ELF-1 (cell line): ENCODE measurements at regions not wholly inside any gene's neighbourhood (a gene's known extent, or its start where the extent isn't known, plus 50 kb on each side); places are given as distances from the start of the nearest gene placed in this dataset.
"Not testable (repeated sequence)": the region's sequence is repeated elsewhere in the genome, so short reads cannot be mapped to it uniquely, and the experiment has no call there.

ENCODE experiments used
- DNase-seq: peaks from one replicate; pipeline ENCODE4 v3.0.0-alpha.2; 2016; ENCODE audit warnings: low read depth, low spot score

DNA sequence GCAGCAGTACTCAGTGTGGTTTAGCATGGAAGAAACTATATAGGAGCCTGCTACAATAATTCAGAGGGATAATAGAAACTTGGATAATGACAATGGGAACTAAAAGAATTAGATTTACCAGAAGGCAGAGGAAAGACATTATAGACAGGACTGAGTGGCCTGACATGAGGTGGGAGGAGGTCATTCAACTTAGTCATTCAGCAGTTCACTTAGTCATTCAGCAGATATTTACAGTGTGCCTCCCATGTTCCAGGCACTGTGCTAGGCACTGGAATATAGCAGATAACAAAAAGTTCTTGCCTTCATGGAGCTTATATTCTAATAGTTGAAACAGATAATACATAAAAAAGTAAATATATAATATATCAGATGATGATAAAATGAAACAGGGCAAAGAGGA, 110.9 kb upstream of the IKBKE start:
- not testable (repeated sequence) for DNase-seq

DNA sequence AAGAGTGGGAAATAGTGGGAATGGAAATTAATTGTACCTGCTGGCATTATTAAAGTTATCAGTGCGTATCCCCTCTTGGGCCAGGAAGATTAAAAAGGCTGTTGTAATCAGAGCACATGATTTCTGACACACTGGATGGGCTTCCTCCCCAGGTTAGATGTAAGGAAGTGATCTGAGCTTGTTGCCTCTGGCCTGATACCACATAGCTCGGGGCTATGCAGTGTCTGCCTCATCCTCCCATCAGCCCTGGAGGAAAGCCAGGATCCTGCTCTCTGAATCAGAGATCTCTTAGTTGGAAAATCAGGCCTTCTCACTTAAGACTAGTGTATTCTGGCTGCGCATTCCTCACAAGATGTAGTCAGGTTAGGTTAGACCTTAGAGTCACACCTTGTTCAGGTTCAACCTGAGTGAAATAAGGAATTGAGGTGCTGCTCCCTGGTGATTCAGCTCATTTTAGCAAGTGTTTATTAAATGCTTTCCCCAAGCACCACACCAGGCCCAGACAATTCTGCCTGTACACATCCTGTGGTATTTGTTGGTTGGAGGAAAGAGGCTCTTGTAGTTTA, 108.2 kb upstream of the IKBKE start:
- not testable (repeated sequence) for DNase-seq

DNA sequence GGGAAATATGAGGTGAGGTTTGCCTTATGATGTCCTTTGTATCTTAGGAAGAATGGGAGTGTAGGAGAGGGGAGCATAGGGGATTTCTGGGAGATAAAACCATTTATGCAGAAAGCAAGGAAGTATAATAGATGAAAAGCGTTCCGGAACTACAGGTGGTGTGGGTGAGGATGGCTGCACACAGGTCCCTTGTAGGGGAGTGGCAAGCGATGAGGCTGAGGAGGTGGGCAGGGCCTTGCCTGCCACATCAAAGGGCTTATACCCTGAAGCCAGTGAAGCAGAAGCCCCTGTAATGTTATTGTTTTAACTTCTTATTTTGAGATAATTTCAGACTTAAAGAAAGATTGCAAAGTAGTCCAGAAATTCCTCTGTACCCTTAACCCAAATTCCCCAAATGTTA, 107.3 kb upstream of the IKBKE start:
- DNase-seq, result not testable (repeated sequence)

DNA sequence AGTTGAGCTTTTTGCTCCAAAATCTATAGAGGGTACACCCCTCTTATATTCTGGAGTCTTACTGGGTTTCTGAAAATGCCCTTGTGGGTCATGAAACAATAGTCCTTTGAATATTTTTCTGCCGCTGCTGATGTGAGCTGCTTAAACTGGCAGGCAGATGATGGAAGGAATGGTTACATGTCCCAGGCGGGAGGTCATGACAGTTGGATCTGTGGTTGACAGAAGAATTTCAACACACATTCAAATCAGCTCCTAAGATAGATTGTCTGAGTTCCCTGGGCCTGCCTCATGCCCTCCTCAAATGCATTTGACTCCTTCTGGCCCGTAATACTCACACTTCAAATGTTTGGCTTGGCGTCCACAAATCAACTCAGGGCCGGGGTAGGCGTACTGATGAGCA, 105.0 kb upstream of the IKBKE start:
- DNase-seq, result not testable (repeated sequence)

DNA sequence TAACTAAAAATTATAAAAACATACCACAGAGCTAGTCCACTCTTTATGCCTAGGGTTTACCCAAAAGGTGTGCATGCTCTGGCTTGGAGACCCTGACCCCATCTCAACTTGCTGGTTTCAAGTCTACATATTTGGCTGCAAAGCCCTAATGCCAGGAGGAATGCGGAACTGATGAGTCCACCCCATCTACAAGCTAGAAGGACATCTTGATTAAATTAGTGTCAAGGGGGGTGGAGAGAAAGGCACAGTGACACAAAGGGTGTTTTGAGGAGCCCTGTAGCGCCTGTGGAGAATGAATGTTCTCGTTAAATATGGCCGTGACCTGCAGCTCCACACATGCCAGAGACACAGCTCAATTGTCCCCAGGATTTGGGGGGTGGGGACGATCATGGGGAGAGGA, 104.1 kb upstream of the IKBKE start:
- DNase-seq, result peak; percentile 10

DNA sequence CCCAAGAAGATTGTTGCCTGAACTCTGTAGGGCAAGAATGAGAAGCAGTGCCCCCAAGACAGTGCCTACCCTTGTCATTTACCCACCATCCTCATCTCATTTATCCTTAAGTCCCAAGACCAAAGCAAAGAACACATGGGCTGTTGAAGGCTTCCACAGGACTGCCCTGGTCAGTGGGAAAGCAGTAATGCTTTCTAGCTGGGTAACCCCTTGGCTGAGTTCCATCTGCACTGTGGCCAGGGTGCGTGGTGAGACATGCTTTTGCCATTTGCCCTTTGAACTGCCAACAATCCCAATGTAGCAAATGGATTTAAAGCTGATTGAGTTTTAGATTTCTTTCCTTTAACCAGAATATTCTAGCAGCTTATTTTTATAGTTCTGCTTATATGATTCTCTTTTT, 103.5 kb upstream of the IKBKE start:
- not testable (repeated sequence) for DNase-seq

DNA sequence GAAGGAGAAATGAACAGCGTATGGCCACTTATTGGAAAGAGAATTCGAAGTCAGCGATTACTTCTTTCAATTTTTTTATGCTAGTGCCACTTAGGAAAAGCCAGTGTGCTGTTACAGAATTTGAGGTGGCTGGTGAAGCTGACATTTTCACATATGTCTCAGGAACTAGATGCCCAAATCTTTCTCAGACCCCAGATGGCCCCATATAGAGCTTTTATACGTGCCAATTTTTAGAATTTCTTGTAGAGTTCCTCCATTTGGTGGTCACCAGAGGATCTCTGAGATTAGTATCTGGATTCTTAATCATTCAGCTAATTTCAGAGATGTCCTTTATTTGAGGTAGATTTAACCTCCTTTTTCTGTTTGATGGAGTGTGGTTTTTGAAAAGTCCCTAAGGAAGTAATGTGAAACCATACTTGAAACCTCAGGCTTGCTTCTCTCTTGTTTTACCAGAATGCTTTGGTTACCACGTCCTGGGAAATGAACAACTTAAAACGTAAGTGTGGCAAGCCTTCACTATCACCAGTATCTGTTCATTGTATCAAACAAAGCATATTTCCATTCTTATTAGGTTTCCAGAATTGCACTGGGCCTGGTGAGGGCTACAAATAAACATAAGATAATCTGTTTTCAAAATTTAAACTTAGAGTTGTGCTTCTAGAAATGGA, 102.2 kb upstream of the IKBKE start:
- not testable (repeated sequence) for DNase-seq

DNA sequence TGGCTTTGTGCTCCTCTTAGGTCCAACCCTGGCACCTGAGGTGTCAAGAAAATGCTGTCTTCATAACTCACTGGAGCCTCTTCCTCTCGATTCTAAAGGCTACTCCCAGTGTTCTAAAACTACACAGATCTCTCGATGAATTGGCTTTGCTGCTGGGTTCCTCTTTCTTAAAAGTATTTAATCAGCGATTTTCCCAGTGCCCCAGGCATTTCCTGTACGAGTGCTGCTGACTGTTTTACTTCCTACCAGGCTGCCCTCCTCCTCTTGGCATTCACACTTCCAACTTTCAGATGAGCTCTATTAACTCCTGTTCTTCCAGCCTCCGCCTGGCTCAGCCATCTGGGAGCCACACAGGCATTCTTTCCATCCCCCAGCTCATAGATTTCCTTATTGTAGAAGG, 95.6 kb upstream of the IKBKE start:
- DNase-seq, result not testable (repeated sequence)

DNA sequence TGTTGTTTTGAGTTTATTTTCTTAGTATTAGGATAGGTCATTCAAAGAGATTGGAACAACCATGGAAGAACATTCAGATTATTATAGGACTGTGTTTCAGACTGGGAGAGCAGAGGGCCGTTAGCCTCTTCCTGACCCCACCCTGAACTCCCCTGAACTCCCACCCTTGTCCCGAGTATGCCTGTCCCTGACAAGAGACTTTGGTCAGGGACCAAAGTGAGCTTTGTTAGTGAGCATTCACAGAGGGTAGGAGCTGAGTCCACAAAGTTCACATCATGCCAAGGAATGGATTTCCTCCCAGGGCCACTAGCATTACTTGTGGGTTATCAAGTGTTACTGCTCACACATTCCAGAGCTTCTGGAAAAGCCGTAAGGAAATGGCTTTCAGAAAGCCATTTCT, 94.7 kb upstream of the IKBKE start:
- not testable (repeated sequence) for DNase-seq

DNA sequence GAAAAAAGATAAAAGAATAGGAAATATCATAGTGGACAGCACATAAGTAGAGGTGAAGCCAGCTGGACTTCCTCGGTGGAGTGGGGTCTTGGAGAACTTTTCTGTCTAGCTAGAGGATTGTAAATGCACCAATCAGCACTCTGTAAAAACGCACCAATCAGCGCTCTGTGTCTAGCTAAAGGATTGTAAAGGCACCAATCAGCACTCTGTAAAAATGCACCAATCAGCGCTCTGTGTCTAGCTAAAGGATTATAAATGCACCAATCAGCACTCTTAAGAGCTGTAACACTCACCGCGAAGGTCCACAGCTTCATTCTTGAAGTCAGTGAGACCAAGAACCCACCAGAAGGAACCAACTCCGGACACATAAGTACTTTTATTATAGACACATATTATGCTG, 91.8 kb upstream of the IKBKE start:
- DNase-seq, result not testable (repeated sequence)

DNA sequence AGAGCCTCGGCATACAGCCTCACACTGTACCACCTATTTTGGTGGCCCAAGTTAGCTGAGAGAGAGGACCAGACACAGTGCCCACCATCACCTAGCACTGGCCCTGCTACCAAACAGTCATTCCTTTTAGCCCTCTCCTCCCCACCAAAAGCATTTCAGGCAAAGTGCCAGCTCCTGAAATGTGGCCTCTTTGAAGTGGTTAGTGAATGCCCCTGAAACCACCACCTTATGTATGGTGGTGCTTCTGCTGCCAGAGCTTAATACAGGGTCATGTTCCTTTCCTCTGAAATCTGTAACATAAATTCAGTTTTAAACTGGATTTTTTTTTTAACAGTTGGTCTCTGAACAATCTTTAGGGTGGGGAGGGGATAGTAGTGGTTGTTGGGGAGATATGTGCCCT, 91.0 kb upstream of the IKBKE start:
- not testable (repeated sequence) for DNase-seq

DNA sequence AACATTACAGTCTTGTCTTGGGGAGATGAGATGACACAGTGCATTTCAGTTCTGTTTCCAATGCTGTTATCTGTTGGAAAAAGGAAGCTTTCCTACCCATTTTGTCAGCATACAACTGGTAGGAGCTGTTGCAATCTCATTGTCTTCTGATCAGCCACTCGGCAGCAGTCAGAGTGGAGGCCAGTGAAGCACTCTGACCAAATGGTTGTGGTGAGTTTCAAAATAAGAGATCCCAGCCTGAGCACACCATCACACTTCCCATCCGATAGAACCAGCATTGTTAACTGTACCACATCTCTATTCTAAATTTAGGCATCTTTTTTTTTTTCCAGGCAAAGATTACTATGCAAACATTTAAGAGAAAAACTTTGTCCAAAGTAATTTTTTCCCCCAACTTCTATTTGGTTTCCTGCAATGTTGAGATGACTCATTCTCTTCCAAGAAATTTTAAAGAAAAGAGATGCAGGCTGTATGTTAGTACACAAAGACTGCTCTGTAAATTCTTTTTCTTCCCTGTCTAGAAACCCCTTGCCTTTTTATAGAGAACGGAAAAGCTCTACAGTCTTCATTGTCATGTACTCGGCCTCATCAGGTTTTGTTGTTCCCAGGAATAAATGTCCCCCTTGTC, 90.0 kb upstream of the IKBKE start:
- DNase-seq, result not testable (repeated sequence)

DNA sequence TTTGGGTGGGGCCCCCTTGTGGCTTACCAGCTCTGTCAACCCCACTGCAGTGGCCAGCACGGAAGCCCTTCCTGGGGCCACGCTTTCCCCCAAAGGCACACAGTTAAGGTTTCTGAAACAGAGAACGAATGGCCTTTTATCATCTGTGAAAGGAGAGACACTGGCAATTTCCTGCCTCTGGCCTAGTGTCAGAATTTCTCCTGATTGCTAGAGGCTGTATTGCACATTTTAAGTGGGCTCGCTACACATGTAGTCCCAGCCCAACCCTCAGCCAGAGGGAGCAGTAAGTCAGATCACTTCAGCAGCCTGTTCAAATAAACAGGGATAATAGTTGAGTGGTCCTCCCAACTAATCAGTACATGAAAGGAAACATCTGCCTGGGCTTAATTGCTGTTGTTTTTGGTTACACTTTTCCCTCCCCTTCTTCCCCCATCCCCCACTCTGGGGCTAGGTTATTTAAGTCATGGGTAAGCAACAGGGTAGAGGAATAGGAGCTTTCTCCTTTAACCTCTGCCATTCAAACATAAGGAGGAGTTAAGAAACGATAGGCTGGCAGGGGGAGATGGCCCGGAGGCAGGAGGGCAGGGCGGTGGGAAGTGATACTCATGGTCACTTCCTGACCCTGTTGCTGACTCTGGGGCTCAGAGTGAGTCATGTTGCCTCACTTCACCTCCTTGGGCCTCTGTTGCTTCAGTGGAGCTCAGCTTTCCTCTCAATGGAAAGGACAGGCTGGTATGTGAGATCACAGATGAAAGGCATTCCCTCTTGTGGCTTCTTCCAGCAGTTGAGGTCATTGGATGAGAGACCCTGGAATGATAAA, 89.3 kb upstream of the IKBKE start:
- peak; percentile 73 for DNase-seq

DNA sequence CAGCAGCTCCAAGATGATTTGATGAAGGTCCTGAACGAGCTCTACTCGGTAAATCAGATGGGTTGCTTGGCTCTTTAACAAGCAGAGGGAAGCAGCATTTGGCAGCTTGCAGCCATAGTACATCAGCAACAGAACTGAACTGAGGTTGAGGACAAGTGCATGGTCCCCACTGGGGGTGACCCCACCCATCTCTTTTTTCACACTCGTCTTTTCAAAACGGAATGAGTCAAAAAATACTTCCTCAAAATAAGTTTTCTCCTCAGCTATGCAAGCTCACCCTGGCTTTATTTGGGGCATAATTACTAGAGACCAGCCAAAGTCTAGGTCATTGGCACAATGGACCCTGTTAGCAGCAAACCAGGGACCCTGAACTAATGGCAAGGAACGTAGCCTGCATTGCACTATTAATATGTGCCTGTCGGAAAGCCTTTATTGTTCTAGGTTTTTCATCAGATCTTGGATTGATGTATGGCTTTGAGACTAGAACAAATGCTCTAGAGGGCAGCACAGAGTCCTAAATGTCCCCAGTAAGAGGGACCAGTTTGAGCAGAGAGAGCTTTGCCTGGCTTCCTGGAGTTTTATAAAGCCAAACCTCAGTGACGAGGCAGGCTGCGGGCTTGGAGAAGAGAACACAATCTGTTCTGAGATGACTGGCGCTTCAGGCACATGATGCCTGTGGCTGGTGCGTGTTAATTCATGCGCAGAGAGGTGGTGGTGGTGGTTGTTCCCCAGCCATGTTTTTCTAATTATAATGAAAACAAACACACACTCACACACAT, 86.1 kb upstream of the IKBKE start:
- peak; percentile 12 for DNase-seq

DNA sequence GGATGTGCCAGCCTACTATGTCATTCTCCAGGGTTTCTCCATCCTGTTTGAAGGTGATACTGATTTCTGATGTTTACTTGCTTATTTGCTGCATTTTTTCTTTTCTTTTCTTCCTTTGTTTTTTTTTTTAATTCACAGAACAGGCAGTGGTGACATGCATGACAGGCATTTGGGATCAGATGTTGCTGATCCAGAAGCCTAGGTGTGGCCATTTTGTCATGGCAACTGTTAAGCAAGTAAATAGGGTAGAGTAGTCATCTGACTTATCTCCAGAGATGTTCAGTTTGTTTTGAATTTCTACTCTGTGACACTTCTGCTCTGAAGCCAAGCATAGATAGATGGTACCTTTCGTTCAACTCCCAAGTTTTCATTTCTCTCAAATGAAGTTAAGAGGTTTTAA, 85.4 kb upstream of the IKBKE start:
- not testable (repeated sequence) for DNase-seq

DNA sequence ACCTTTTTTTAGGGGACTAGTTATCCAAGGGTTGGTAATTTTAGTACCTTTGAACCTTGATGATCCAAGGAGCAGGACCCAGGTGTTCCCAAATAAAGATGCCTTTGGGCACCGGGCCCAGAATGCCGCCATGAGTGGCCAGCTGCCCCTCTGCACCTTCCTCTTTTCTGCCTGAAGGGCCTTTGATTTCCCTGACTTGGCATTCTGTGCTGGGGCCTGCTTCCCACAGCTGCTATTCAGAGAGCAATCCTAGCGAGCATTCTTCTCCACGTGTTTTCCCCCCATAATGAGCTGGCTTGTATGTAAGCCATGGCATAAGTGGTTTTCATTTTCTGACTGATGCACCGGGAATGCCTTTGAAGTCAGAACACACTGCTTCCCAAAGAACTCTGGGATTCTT, 82.6 kb upstream of the IKBKE start:
- DNase-seq, result not testable (repeated sequence)

DNA sequence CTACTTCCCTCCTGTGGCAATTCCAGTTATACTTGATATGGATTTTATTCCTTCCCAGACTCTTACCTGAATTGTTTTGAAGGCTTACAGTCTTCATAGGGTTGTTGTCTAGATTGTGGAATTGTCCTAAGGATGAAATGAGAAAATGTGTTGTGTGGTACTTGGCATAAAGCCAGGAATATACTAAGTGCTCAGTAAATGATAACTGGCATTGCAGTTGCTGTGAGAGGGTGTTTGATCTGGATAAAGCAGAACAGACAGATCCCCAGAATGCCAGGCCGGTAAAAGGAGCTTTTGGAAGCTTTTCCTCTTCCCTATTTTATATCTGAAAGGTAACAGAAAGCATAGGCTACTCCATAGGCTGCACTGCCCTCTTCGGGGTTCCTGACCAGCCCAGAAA, 78.4 kb upstream of the IKBKE start:
- DNase-seq, result not testable (repeated sequence)

DNA sequence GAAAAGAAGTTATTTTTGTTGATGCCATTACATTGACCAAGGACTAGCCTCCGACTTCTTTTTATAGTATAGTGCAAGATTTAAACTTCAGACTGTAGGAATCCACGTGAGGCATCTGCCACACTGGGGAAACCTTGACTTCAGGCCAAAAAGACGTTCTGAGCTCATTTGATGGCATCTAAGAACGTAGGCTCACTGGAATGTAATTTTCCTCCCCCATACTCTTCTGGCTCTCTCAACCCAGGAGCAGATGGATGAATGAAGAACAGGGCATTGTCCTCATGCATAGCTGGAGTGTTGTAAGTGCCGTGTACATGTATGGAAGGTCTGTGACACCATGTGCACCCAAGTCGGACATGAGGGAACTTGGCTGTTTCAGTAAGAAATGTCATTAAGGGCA, 72.8 kb upstream of the IKBKE start:
- not testable (repeated sequence) for DNase-seq

DNA sequence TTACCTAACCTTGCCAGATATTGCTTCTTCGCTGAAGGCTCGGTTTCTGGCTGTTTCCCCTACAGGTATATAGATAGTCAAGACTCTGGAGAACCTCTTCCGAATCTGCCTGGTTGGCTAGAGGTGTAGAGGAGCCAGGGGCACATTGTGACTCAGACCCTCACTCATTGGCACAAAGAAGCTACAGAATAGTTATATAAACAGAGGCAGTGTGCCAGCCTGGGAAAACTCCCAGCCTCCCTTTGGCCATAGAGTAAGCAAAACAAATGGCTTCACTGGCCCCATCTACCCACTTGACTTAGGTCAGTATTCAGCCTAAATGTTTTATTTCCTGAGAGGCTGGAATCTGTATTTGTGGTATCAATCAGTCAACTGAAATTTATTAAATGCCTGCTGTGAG, 72.0 kb upstream of the IKBKE start:
- DNase-seq, result not testable (repeated sequence)

DNA sequence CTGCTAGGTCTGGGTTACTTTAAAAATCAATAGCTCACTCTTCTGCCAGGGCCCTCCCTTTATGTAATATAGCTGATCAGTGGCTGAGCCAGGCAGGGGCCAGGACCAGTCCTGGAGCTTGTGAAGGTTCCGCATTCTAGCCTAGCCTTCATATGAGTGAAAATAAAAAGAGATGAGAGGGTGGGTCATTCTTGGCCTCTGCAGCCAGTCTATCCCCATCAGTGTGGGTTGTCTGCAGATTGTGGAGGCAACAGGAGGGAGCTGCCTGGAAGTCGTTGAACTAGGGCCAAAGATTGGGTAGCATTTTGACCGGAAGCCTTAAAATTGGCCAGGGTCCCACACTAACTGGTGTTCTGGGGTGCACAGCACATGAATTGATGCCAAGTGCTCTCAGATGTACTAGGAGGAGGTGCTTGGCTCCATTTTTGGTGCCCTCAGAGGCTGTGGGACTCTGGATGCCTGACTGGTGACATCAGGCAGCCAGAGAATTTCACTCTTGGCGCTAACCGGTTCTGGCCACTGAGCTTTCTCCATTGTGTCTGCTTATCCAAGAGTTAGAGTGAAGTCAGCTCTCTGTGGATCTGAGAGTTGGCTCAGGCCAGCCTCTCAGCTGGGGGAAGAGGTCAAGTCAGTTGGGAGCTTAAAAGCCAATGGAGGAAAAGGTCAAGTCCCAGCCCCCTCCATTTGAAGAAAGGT, 66.5 kb upstream of the IKBKE start:
- not testable (repeated sequence) for DNase-seq
